Stimulated activated CD8-positive, alpha-beta memory T cell treated with anti-CD3 and anti-CD28 coated beads, Interleukin-7, amount 100 ng/mL, for 48 hours (primary cell): ENCODE measurements at regions not wholly inside any gene's neighbourhood (a gene's known extent, or its start where the extent isn't known, plus 50 kb on each side); places are given as distances from the start of the nearest gene placed in this dataset.

Experiments
- DNase-seq, 2 donors: peaks; one replicate each; pipeline ENCODE4 v3.0.0-alpha.2; 2020; ENCODE audit warnings: low read depth in 1 of 2; ENCODE audit errors: extremely low read depth in 1 of 2

DNA sequence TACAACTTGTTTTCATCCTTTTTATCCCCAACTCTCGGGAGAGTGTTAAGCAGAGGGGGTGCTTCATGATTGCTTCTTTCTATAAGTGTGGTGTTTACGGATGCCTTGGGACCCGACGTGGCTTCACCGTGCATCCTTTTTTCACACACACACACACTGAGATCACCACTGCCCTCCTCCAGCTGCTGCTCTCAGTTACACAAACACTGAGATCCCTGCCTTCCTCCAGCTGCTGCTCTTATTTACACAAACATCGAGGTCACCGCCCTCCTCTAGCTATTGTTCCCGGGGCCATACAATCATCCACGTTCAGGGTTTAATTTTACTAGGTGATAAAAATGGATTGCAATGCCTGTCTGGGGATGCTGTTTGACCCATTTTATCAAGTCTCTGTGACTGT lies 155.4 kb upstream of the FAM9B start:
- DNase-seq = no peak

DNA sequence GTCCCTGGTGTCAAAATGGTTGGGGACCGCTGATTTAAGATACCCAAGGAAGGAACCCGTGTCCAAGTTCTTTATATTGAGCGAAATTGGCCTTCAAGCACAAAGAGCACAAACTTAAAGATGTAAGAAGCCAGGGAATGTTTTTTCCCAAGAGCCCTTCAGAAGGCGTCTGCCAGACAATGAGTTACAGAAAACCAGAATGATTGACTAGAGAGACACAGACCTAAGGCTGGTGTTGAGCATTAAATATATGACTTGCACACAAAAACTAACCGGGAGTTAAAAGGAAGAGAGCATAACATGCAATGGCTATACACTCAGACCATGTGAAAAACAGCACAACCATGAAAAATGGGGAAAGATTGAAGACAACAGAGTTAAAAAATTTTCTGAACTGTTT lies 157.5 kb upstream of the FAM9B start:
- no peak for DNase-seq

DNA sequence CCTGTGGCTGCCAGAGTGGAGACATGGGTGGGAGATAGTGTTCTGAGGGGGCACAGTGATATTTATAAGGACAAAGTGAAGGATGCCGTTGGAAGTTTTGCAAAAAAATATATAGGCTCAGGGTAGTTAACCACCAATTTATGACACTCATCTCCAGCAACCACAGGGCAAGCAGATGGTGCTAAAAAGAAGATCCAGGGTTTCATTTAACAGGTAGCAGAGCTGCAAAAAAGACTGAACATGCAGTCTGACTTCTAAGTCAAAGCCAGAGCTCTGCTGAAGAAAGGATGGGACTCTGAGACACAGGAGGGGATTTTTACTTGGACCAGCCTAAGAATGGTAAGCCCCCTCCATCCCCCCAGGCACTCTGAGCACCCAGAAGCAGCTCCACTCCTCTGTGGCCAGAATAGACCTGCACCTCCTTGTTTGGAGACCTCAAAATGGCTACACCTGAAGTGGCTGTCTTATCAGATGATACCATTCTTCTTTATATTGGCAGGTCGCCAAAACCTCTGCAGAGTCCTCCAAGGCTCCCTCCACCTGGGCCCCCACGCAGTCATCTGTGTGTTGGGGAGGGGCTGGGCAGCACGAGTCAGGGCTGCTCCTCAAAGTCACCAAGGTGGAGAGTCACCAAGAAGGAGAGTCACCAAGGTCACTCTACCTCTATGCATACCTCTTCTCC lies 161.4 kb upstream of the FAM9B start:
- DNase-seq = no peak

DNA sequence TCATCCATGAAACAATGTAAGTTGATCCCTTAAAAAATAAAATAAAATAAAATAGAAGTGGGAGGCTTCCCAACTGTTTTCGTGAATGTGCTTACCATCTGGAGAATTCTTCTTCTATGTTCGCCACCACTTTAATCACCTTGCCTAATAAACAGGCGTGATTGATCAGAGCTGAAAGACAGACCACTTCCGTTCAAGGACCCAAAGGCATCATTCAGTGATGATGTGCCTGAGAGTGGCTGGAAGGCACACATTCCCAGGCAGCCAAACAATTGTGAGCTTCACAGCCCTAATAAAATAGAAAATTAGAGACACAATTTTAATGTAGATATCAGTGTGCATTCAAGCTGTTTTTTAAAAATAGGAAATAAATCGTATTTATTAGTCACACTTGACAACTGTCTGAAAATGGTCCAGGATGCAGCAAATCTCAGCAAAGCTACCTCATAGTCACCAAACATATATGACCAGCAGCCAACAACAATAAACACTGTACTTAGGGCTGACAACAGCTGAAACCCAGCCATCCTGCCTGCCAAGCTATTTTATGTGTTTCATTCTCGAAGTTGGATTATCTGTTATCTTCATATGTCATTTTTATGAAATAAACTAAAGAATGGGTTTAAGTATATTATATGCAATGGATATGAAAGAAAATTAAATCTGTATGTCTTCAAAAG lies 163.2 kb upstream of the FAM9B start:
- no peak for DNase-seq

DNA sequence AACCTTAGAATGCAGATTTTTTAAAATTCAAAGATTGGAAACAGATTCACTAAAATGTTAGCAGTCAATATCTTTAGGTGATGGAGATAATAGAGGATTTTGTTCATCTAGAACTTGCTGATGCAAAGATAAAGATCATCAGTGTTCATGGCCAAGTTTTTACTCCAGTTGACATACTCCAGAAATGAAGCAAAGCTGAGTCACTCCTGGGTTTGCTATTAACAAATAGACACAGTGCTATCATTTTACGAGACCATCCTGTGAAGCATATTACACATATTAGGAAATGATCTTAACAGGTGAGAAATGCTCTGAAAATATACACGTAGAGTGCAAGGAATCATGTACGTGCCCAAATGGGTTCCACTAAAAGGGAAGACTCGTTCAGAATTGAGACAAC lies 170.6 kb upstream of the FAM9B start:
- no peak for DNase-seq

DNA sequence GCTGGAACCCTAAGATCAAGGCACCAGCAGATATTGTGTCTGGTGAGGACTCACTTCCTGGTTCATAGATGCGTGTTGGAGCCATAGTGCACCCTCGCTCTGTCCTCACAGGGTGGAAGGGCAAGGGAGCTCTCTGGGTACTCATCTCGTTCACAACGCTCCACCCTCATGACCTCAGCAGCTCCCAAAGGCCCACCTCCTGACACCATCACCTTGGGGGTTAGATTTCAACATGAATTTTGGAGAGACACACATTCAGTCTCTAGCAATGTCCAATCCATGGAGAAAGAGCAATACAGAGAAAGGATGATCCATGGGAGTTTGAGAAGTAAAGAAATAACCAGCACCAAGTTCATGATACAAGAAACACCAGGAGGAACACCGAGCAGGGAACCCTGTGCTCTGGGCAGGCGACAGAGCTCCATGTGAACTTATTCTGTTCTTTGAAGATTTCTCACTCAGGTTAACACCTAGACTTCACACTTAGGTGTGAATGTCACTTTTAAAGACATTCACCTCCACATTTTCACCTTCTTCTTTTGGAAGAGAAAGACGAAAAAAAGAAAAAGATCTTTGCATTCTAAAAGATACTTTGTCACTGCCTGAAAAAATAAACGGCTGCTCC lies 171.8 kb upstream of the FAM9B start:
- no peak for DNase-seq

DNA sequence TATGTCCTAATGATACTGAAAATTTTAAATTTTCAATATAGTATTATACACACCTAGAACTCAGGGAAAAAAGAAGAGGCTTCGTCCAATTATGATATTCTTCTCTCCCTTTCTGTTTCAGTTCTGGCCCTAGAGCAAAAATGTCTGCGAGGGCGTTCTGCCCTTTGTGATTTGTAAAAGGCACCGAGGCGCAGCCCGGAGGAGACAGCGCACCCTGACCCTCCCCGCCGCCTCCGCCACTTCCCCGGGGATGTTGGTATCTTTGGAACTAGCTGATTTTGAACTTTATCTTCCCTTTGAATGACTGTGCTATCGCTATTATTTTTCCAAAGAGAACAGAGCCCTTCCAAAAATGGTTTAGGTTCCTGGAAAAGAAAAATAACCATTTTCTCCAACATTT lies 173.2 kb upstream of the FAM9B start:
- no peak for DNase-seq

DNA sequence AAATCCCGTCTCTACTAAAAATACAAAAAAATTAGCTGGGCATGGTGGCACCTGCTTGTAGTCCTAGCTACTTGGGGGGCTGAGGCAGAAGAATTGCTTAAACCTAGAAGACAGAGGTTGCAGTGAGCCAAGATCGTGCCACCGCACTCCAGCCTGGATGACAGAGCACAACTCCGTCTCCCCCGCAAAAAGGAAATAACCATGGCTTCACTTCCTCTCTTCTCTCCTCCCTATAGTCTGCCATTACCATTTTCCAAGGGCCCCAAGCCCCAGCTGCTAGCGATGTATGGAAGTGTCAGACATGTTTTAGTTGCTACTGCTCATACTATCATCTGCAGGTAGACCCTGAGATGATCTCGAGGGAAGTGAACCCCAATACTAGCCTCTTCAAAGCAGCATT lies 177.3 kb upstream of the FAM9B start:
- DNase-seq = no peak

DNA sequence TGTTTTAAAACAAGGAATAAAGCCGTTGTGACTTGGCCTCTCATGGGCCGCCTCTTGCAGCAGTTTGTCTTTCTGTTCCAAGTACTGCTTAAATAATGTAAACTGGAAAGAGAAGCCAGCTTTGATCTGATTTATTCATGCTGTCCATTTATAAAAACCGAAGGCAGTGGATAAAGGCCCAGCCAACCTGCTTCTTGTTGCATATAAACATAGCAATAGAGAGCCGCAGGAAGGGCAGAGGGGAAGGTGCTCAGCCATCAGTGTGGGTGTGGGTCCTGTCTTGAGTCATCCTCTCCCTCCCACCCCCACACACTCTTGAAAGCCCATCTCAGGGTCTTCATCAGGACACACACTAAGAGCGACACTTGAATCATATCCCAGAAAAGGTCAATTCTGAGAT lies 187.9 kb upstream of the FAM9B start:
- DNase-seq = no peak

DNA sequence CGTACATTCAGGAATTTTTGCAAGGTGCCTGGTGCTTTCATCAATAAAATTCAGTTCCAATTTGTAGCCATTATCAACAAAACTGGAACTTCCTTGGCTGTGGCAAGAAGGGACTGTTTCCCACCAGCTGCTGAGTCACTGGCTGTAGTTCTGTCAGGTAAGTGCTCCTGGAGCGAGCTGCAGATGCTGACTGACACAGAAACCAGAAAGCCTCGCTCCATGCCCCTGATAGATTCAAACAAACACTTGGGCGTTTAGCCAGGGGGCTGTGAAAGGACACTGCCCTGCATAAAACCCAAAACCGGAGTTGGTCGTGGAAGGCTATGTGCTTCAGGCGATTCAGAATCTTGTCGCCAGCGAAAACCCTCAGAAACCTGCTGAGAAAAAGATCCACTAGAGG lies 188.4 kb upstream of the FAM9B start:
- DNase-seq = no peak

DNA sequence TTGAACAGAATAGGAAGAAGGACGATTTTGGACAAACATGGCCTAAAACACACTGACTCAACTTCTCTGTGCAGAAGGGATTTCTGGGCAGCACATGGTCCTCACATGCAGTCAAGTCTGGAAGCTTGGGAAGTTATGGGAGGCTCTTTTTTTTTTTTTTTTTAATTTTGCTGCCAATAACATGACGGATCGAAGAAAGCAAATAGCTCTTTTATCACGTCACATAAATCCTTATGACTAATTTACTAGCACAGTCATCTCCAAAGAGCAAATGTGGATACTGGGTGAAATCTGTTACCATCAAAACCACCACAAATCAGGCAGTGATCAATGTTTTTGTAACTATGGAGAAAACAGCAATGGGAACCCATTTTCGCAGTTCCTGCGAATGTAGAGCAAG lies 193.3 kb upstream of the FAM9B start:
- DNase-seq = no peak

DNA sequence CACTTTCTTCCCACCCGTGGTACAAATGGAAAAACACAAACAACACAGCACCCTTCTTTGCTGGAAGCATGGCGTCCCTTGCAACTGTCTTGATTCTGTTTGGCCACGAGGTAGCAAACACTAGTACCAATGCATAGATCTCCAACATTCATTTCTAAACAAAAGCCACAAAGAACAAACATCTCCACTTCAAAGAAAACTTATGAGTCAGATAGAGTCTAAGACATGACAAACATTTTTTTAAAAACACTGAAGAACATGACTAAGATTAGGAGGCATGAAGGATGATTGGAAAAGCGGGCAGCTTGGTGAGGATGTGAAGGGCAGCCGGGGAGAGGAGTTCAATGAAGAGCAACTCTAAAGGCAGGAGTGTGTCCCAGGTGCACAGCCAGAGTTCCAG lies 197.6 kb upstream of the FAM9B start:
- DNase-seq = no peak

DNA sequence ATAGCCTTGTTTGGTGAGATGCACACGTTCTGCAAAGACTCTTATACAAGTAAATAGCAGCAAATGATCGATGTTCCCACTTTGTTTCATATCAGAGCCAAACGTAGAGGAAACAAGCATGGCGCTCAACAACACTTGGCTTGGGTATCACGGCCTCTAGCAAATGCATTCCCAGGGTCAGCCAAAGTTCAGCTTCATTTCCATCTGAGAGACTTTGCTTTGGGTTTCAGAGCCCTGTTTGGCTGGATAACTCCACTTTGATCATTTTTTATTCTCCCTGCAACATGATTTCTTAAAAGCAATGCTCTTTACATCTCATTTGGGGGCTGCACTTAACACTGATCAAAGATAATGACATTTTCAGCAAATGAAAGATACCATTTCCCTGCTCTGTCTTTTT lies 199.2 kb upstream of the FAM9B start:
- no peak for DNase-seq

DNA sequence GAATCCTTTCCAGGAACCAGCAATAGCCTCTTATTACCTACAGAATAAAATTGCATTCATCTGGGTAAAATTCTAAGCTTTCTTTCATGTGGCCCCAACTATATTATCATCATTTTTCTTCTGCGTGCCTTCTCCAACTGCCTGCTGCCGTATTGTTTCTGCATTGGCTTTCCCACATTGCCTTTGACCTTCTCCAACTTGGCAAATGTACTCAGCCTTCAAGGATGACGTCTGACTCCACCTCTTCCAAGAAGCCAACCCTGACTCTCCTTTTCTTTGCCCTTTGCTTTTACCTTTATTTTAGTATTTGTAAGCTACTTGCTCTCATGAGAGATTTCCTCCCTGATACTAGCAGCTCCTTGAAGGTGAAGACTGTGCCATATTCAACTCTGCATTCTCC lies 200.4 kb upstream of the FAM9B start:
- DNase-seq = no peak

DNA sequence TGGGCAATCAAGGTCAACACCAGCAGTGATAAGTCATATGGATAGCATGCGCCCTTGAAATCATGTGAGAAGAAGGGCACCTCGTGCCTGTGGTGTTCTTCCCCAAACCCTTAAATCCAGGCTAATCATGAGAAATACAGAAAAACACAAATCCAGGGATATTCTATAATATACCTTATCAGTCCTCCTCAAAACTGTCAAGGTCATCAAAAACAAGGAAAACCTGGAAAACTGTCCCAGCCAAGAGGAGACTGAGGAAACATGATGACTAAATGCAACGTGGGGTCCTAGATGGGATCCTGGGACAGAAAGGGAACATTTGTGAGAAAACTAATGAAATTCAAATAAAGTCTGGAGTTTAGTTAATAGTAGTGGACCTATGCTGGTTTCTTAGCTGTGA lies 201.8 kb upstream of the FAM9B start:
- DNase-seq = no peak

DNA sequence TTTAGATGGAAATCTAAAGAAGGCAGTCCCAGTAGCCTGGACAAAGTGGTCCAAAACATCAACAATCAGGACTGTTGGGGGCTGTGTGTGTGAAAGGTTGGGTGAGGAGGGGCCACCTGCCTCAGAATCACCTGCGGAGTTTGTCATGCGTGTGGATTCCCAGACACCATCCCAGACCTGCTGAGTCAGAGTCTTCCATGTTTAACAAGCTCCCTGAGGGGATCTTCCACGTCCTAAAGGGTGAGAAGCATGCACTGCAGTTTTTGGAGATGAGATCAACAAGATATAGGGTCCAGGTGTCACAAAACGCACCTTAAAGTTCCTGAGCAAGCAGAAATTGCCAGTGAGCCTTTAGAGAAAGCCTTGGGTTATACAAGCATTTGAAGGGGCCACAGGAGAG lies 207.0 kb upstream of the FAM9B start:
- DNase-seq = no peak

DNA sequence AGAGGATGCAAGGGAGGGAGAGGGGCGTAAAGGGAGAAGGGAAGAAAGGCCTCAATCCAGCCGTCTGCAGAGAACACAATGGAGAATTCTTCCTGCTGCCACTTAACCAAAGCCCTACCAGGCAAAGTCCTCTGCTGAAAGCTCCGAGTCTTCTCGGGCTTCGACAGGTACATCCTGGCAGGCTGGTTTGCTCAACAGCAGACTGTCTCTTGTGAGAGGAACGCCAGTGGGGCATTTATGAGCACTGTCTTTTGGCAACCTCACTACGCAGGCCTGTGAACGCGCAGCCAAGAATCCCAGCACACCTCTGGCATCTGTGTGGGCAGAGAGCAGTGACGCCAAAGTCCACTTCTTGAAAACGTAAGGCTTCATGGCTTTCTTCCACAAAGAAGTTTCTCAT lies 207.5 kb upstream of the FAM9B start:
- no peak for DNase-seq

DNA sequence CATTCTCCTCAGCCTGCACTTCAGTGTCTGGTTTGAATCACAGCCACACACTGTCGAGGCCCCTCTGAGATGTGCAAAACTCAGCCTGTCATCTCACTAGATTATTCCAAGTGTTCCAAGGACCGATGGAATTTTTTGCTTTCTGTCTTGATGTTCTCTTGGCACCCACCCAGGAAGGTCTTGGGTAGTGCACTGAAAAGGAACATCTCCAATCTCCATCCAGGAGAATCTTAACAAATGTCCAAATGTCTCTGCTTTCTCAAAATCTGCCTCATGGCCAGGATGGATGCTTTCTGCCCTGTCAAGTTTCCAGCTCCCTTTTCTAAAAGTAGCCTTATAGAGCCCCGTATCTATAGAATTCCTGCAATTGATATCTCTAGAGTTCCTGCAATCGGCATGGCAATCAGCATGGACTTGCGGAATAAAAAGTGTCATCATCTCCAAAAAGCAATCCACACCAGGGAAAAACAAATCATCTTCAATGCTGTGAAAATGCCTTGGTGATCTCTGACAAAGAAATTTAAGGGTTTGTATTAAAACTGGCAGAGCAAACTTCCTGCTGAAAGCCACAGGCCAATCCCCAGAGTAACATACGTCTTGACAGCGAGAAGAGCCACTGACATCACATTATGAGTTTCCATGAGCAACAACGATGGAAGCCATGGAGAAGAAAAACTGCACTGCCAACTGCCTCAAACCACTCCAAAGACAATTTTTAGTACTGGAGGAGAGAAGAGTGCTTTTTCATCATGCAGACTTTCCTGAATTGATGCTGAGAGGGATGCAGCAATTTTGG lies 215.3 kb upstream of the FAM9B start:
- DNase-seq = no peak

DNA sequence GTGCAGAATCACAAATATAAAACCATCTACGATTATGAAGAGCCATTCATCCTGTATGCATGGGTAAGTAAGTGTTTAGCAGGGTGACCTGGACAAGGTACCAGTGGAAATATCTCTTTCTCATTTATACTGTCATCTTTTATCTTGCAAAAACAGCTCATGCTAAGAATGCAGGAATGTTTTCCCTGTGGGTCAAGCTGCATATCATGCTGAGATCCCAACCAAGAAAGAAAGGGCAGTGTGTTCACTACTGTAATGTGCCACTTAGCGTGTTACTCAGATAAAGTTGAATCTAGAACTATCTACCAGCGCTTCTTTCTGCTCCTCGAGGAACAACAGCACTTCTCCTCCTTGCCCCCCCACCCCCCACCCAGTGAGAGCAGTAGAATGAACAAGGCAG lies 212.7 kb upstream of the TBL1X start:
- DNase-seq = no peak

DNA sequence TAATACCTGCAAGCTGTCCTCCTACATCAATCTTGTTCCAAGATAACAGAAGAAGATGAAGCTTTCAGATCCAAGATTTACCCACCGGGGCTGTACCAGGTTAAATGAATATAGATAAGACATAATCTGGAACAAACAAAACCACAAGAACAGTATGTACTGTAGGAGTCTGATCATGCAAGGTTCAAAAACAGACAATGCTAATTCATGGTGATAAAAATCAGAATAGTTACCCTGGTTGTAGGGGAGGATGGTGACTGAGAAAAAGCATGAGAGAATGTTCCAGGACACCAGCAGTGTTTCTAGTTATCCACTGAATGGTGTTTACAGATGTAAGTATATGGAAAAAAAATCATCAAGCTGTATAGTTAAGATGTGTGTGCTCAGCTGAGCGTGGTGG lies 211.6 kb upstream of the TBL1X start:
- no peak for DNase-seq

DNA sequence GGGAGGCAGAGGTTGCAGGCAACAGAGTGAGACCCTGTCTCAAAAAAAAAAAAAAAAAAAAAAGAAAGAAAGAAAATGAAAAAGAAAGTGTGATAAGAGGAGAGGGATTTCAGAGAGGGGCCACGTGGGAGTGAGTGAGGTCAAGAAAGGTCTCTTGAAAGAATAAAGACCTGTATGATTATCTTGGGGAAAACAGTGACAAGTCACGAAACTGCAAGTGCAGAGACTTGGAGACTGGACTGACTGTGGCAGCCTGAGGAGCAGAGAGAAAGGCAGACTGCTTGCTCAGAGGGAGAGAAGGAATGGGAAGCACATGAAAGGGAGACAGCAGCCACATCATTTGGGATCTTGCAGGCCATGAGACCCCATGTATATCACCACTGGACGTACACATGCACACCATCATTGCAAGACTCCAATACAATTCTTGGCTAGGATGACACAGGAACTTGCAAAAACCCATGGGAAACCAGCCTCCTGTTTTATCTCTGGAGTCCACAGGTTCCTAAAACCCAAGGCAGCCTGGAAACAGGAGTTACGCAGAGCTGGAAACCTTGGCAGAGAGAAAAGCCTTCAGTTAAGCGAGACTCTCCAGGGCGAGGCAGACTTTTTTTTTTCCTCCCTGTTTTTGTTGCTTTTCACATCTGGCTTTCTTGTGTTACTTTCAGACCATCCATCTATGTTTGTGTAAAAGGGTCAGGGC lies 207.0 kb upstream of the TBL1X start:
- DNase-seq = no peak
